ENCODE measurements at regions not wholly inside any gene's neighbourhood (a gene's known extent, or its start where the extent isn't known, plus 50 kb on each side); places are given as distances from the start of the nearest gene placed in this dataset.

GRCh38 chr4:43133566-43133965 lies 241.1 kb downstream of the GRXCR1 start:
- Histone ChIP-seq H2AFZ (ENCODE audit: control insufficient read depth, low read depth, low read length) (no peak overlapping the region), H3K4me1 (ENCODE audit: control insufficient read depth, insufficient read depth, low read length) (no peaks in the 10 kb centered on the region), H3K4me3 (no peak overlapping the region), H3K9ac (ENCODE audit: control insufficient read depth, insufficient read depth, low read length) (no peak overlapping the region), H3K9me3 (replicated peaks; ENCODE audit: control insufficient read depth, insufficient read depth, low read length) (no peaks in the 10 kb centered on the region), H3K27me3 (replicated peaks in 1 of 2; ENCODE audit: control insufficient read depth in 2 of 2, insufficient read depth in 2 of 2, low read length in 1 of 2) (no peaks in the 10 kb centered on the region), H3K27ac (ENCODE audit: control insufficient read depth, insufficient read depth) (no peak overlapping the region), H3K36me3 (ENCODE audit: control insufficient read depth in 2 of 2, insufficient read depth in 2 of 2, low read length in 1 of 2) (no peaks in the 10 kb centered on the region), H4K20me1 (ENCODE audit: control insufficient read depth, insufficient read depth) (no peaks in the 10 kb centered on the region), H3K79me2 (ENCODE audit: control insufficient read depth, insufficient read depth, low read length) (no peaks in the 10 kb centered on the region), H3K4me2 (ENCODE audit: control insufficient read depth, insufficient read depth) (no peak overlapping the region)
- intact Hi-C loops (cut with micrococcal nuclease; ENCODE audit: unreplicated experiment) = loop anchor here (2.0 to 10.0 kb wide), 2 partner anchors 339 to 751 kb away; no protein-coding TSS in a partner anchor
- SMC1A ChIA-PET (ENCODE audit: uncharacterized antibody, unreplicated experiment) = no interaction called here
- RAD21 ChIA-PET (ENCODE audit: unreplicated experiment) = no interaction called here
- ATAC-seq = no peak
- DNase-seq (ENCODE audit: low read depth, low spot score) = no peak
- CTCF ChIA-PET = interaction anchor here (1.4 kb wide), 1 partner anchor 15 kb away, joined by 3 read pairs; no protein-coding TSS in a partner anchor
- no peak for FAIRE-seq
- 13% methylated on average over 6 of the region's 6 CpGs for WGBS (ENCODE audit: insufficient coverage, insufficient replicate concordance, low lambda C conversion rate, missing lambda C conversion rate)
- in situ Hi-C loops (cut with MboI) = loop anchor here (10.0 kb wide), 2 partner anchors 331 to 1491 kb away; no protein-coding TSS in a partner anchor
- no TSS peak for BruUV-seq (replicated peaks)
- POLR2A ChIA-PET = no interaction called here
- TF ChIP-seq IRF3 (IDR thresholded peaks at IDR 0.05) (no peak), RB1 (IDR thresholded peaks at IDR 0.05; ENCODE audit: borderline replicate concordance) (no peak), ZNF217 (IDR thresholded peaks at IDR 0.05) (no peak), MYB (IDR thresholded peaks at IDR 0.05; ENCODE audit: borderline replicate concordance, low read depth, low read length) (no peak), ATF2 (IDR thresholded peaks at IDR 0.05; ENCODE audit: low read length) (no peak)

DNA sequence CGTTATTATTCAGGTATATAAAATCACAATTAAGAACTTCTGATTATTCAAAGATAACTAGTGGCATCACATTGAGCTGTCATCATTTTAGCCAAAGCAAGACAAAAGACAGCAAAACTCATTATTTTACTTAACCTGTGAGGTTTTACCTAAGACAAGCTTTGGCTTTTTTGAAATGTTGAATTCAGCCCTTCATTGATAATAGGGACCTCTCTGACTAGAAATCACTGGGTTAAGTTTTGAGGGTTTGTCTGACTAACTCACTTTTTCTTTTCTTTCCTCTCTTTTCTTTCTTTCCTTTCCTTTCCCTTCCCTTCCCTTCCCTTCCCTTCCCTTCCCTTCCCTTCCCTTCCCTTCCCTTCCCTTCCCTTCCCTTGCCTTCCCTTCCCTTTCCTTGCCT lies 244.2 kb downstream of the GRXCR1 start:
- Histone ChIP-seq H2AFZ (ENCODE audit: control insufficient read depth, low read depth, low read length) (no peak overlapping the region), H4K20me1 (ENCODE audit: control insufficient read depth, insufficient read depth) (no peaks in the 10 kb centered on the region), H3K9me3 (replicated peaks; ENCODE audit: control insufficient read depth, insufficient read depth, low read length) (no peaks in the 10 kb centered on the region), H3K4me2 (ENCODE audit: control insufficient read depth, insufficient read depth) (no peak overlapping the region), H3K9ac (ENCODE audit: control insufficient read depth, insufficient read depth, low read length) (no peak overlapping the region), H3K79me2 (ENCODE audit: control insufficient read depth, insufficient read depth, low read length) (no peaks in the 10 kb centered on the region), H3K36me3 (ENCODE audit: control insufficient read depth in 2 of 2, insufficient read depth in 2 of 2, low read length in 1 of 2) (no peaks in the 10 kb centered on the region), H3K4me3 (no peak overlapping the region), H3K27me3 (replicated peaks in 1 of 2; ENCODE audit: control insufficient read depth in 2 of 2, insufficient read depth in 2 of 2, low read length in 1 of 2) (no peaks in the 10 kb centered on the region), H3K4me1 (ENCODE audit: control insufficient read depth, insufficient read depth, low read length) (no peaks in the 10 kb centered on the region), H3K27ac (ENCODE audit: control insufficient read depth, insufficient read depth) (no peak overlapping the region)
- ChIA-PET CTCF (no interaction called here), RAD21 (ENCODE audit: unreplicated experiment) (no interaction called here), POLR2A (no interaction called here), SMC1A (ENCODE audit: uncharacterized antibody, unreplicated experiment) (no interaction called here)
- TF ChIP-seq SMC3 (IDR thresholded peaks at IDR 0.05; ENCODE audit: borderline replicate concordance, low read length) (no peak), MYB (IDR thresholded peaks at IDR 0.05; ENCODE audit: borderline replicate concordance, low read depth, low read length) (no peak), CEBPB (IDR thresholded peaks at IDR 0.05; ENCODE audit: borderline replicate concordance in 1 of 2, low read depth in 2 of 2, low read length in 2 of 2) (no peak), RUNX3 (IDR thresholded peaks at IDR 0.05; ENCODE audit: low read length) (no peak), NFXL1 (IDR thresholded peaks at IDR 0.05; ENCODE audit: borderline replicate concordance) (no peak), HCFC1 (IDR thresholded peaks at IDR 0.05; ENCODE audit: low read length) (no peak), SMAD5 (IDR thresholded peaks at IDR 0.05; ENCODE audit: low read depth) (no peak), GABPA (IDR thresholded peaks at IDR 0.05; ENCODE audit: low read depth) (no peak), TCF12 (IDR thresholded peaks at IDR 0.05; ENCODE audit: low read depth, low read length) (no peak), SREBF2 (IDR thresholded peaks at IDR 0.05; ENCODE audit: low read length) (no peak), CBX5 (IDR thresholded peaks at IDR 0.05; ENCODE audit: low read depth) (no peak)
- TF ChIP-seq, protein P1, sequence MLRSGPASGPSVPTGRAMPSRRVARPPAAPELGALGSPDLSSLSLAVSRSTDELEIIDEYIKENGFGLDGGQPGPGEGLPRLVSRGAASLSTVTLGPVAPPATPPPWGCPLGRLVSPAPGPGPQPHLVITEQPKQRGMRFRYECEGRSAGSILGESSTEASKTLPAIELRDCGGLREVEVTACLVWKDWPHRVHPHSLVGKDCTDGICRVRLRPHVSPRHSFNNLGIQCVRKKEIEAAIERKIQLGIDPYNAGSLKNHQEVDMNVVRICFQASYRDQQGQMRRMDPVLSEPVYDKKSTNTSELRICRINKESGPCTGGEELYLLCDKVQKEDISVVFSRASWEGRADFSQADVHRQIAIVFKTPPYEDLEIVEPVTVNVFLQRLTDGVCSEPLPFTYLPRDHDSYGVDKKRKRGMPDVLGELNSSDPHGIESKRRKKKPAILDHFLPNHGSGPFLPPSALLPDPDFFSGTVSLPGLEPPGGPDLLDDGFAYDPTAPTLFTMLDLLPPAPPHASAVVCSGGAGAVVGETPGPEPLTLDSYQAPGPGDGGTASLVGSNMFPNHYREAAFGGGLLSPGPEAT (IDR thresholded peaks at IDR 0.05; ENCODE audit: low read depth) = no peak
- DNase-seq (ENCODE audit: low read depth, low spot score) = no peak
- no TSS peak for BruUV-seq (replicated peaks)
- in situ Hi-C loops (cut with MboI) (loop anchor here (10.0 kb wide), 2 partner anchors 328 to 1488 kb away; no protein-coding TSS in a partner anchor), intact Hi-C loops (cut with micrococcal nuclease; ENCODE audit: unreplicated experiment) (loop anchor here (10.0 kb wide), 1 partner anchor 748 kb away; no protein-coding TSS in a partner anchor)
- FAIRE-seq = no peak
- no peak for ATAC-seq
- WGBS (ENCODE audit: insufficient coverage, insufficient replicate concordance, low lambda C conversion rate, missing lambda C conversion rate) = 0% methylated on average over 1 of the region's 1 CpG

All from GM12878 (cell line).